ENCODE measurements at regions not wholly inside any gene's neighbourhood (a gene's known extent, or its start where the extent isn't known, plus 50 kb on each side); places are given as distances from the start of the nearest gene placed in this dataset.

GRCh38 chr4:177699365-177700213 is 257.4 kb upstream of the AGA start:
- FAIRE-seq, result no peak

- FAIRE-seq, result no peak
These were observed 264.7 kb upstream of the AGA start for GRCh38 chr4:177706916-177707315.

- no peak for FAIRE-seq
These were observed 271.2 kb upstream of the AGA start for GRCh38 chr4:177713454-177713853.

- FAIRE-seq, result no peak
These were observed 275.2 kb upstream of the AGA start for GRCh38 chr4:177717407-177717806.

- no peak for FAIRE-seq
These were observed 276.3 kb upstream of the AGA start for GRCh38 chr4:177718514-177718913.

- no peak for FAIRE-seq
These were observed 283.9 kb upstream of the AGA start for GRCh38 chr4:177726111-177726510.

GRCh38 chr4:177728361-177729152 is 286.3 kb upstream of the AGA start:
- no peak for FAIRE-seq

GRCh38 chr4:177729681-177730080 is 287.4 kb upstream of the AGA start:
- no peak for FAIRE-seq

- no peak for FAIRE-seq
These were observed 295.2 kb upstream of the AGA start for GRCh38 chr4:177737387-177737940.

- no peak for FAIRE-seq
These were observed 298.3 kb upstream of the AGA start for GRCh38 chr4:177740563-177740962.

- no peak for FAIRE-seq
These were observed 317.5 kb upstream of the AGA start for GRCh38 chr4:177759729-177760128.

- no peak for FAIRE-seq
These were observed 319.5 kb upstream of the AGA start for GRCh38 chr4:177761692-177762091.

GRCh38 chr4:177769155-177769554 is 326.9 kb upstream of the AGA start:
- no peak for FAIRE-seq

GRCh38 chr4:177770776-177771175 is 328.5 kb upstream of the AGA start:
- FAIRE-seq, result no peak

GRCh38 chr4:177771645-177772044 is 329.4 kb upstream of the AGA start:
- no peak for FAIRE-seq

GRCh38 chr4:177778623-177779022 is 336.4 kb upstream of the AGA start:
- no peak for FAIRE-seq

- FAIRE-seq, result no peak
These were observed 342.8 kb upstream of the AGA start for GRCh38 chr4:177785000-177785399.

- no peak for FAIRE-seq
These were observed 347.4 kb upstream of the AGA start for GRCh38 chr4:177789610-177790009.

GRCh38 chr4:177791188-177791587 is 349.0 kb upstream of the AGA start:
- no peak for FAIRE-seq

GRCh38 chr4:177796841-177797240 is 354.6 kb upstream of the AGA start:
- FAIRE-seq, result no peak

- no peak for FAIRE-seq
These were observed 355.9 kb upstream of the AGA start for GRCh38 chr4:177798161-177798560.

GRCh38 chr4:177802162-177802561 is 359.9 kb upstream of the AGA start:
- FAIRE-seq, result no peak

- FAIRE-seq, result no peak
These were observed 360.4 kb upstream of the AGA start for GRCh38 chr4:177802661-177803060.

GRCh38 chr4:177803151-177803550 is 360.9 kb upstream of the AGA start:
- no peak for FAIRE-seq
